ENCODE measurements at regions not wholly inside any gene's neighbourhood (a gene's known extent, or its start where the extent isn't known, plus 50 kb on each side); places are given as distances from the start of the nearest gene placed in this dataset.

GRCh38 chr20:10947726-10948125 lies 273.9 kb upstream of the JAG1 start:
- DNase-seq (ENCODE audit: extremely low read depth, low read depth) = no peak
- no peak for TF ChIP-seq CTCF (IDR thresholded peaks at IDR 0.05; ENCODE audit: low read depth, low read length)

DNA sequence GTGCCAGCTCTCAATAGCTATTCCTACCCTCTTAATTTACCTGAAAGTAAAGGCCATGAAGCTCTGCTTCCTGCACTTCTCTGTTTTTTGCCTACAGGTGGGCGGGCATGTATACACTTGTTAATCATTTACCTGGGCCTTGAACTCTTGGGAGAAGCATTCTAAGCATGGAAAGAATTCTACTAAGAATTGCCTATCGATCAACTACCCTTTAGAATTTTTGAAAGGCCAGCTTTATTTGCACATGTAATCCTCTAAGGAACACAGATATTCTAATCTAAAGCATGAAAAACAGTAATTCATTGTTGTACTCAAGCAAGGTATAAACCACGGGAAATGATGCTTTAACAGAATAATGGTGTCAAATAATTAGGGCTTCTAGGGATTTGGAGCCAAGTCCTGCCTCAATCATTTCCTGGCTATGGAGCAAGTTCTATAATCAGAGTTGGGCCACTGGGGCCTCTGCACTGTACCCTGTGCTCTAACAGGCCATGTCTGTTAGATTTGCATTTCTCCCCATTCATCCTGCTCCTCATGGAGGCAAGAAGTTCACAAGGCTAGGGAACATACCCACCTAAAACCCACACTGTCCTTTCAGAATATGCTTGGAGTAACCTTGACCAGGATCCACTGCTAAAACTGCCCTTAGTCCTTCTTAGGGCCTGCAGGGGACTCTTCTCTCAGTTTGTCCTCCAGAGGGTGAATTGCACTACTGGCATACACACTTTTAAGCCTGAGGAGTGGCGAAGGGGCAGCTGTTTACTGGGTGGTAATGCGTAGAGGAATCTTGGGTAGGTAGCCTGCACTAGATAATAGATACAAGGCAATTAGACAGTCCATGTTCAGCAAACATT lies 276.4 kb upstream of the JAG1 start:
- no peak for DNase-seq (ENCODE audit: extremely low read depth, low read depth)
- no peak for TF ChIP-seq CTCF (IDR thresholded peaks at IDR 0.05; ENCODE audit: low read depth, low read length)

DNA sequence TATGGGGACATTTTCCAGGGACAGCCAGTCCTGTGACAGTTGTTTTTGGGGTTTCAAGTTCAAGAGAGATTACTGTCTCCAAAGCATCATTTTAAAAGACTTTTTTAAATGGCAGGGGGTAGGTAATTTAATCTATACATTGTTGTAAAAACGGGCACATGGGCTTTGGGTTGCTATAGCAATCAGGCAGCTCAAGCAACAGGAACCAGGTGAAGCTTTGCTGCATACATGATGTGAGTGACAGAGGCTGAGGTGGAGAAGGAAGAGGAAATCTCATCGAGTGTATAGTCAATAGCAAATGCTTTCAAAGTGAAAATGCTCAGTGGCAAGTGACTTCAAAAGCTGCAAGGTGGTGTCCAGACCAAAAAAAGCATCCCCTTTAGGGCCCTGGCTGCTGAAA lies 277.4 kb upstream of the JAG1 start:
- no peak for DNase-seq (ENCODE audit: extremely low read depth, low read depth)
- no peak for TF ChIP-seq CTCF (IDR thresholded peaks at IDR 0.05; ENCODE audit: low read depth, low read length)

- no peak for TF ChIP-seq CTCF (IDR thresholded peaks at IDR 0.05; ENCODE audit: low read depth, low read length)
- no peak for DNase-seq (ENCODE audit: extremely low read depth, low read depth)
Observed at GRCh38 chr20:10951904-10952303, 278.1 kb upstream of the JAG1 start.

- no peak for DNase-seq (ENCODE audit: extremely low read depth, low read depth)
Observed at GRCh38 chr20:10953437-10953836, 279.6 kb upstream of the JAG1 start.

DNA sequence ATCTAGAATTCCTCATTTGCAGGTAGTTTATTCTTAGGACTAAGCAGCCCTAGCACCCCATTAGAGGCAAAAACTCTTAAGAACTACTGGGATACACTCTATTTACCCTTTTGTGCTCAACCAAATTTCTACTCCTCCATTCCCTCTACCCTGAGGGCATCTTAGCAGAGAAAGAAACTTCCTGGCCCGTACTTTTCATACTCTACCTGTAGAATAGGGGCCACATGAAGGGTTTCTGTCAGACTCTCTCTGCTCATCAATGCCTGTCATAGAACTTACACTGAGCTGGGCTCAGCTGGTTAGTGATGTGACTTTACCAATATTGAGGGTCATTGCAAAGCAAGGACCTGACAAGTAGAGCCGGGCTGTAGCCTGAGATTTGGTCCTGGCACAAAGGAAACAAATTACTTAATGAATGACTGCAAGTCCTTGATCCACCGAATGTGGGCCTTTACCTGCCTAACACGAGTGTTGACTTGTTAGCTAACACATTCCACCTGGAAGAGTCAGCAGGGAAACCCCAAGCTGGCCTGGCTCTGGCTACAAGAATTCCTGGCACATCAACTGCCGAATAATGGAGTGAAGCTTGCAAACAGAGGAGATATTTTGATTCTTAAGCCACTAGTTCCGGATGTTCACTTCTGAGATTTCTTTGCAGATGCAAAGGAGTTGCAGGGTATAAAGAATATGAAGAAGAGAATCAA lies 280.5 kb upstream of the JAG1 start:
- no peak for DNase-seq (ENCODE audit: extremely low read depth, low read depth)
- no peak for TF ChIP-seq CTCF (IDR thresholded peaks at IDR 0.05; ENCODE audit: low read depth, low read length)

More at GRCh38 chr20:10953437-10953836, 279.6 kb upstream of the JAG1 start:
- TF ChIP-seq CTCF (IDR thresholded peaks at IDR 0.05; ENCODE audit: low read depth, low read length) = no peak

- TF ChIP-seq CTCF (IDR thresholded peaks at IDR 0.05; ENCODE audit: low read depth, low read length) = no peak
- no peak for DNase-seq (ENCODE audit: extremely low read depth, low read depth)
Observed at GRCh38 chr20:10954908-10955580, 281.2 kb upstream of the JAG1 start.
